B cell (primary cell): ENCODE measurements at regions not wholly inside any gene's neighbourhood (a gene's known extent, or its start where the extent isn't known, plus 50 kb on each side); places are given as distances from the start of the nearest gene placed in this dataset.

Experiments
- EZH2 ChIP-seq: IDR thresholded peaks from 2 replicates; pipeline ENCODE4 v1.6.1; 2012; ENCODE audit warnings: borderline replicate concordance, low read depth, mild to moderate bottlenecking, moderate library complexity, low read length; ENCODE audit not compliant: insufficient read depth, poor library complexity, severe bottlenecking
- TF ChIP-seq, protein P1 (sequence below): fragments of 200-600 bp; IDR thresholded peaks from one replicate; pipeline ENCODE4 v1.8.0; 2022; ENCODE audit warnings: antibody characterized with exemption, mild to moderate bottlenecking

DNA sequence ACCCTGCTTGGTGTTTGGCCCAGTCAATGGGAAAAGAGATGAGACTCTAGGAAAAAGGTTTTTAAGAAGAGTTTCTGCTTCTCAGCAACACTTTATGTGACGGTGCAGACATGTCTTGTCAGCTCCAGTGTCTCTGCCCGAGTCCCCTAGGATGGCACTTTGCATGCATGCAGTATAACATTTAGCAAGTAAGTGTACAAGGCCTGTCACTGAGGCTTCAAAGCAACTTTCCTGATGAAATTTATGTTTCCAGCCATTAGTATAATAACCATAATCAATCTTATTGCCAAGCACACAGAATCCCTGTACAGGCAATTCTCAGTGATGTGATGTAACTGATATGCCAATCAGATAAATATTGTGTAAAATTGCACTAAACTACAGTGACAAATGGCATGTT is 248.1 kb upstream of the PLET1 start:
- TF ChIP-seq EZH2 = no peak
- TF ChIP-seq, protein P1, sequence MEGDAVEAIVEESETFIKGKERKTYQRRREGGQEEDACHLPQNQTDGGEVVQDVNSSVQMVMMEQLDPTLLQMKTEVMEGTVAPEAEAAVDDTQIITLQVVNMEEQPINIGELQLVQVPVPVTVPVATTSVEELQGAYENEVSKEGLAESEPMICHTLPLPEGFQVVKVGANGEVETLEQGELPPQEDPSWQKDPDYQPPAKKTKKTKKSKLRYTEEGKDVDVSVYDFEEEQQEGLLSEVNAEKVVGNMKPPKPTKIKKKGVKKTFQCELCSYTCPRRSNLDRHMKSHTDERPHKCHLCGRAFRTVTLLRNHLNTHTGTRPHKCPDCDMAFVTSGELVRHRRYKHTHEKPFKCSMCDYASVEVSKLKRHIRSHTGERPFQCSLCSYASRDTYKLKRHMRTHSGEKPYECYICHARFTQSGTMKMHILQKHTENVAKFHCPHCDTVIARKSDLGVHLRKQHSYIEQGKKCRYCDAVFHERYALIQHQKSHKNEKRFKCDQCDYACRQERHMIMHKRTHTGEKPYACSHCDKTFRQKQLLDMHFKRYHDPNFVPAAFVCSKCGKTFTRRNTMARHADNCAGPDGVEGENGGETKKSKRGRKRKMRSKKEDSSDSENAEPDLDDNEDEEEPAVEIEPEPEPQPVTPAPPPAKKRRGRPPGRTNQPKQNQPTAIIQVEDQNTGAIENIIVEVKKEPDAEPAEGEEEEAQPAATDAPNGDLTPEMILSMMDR = no peak
